GM12878 (cell line): ENCODE measurements at regions not wholly inside any gene's neighbourhood (a gene's known extent, or its start where the extent isn't known, plus 50 kb on each side); places are given as distances from the start of the nearest gene placed in this dataset.

Source experiments
- ATAC-seq: fragments of 200-7000 bp; cut with Tn5 transposase; 3 replicates; pipeline ENCODE4 v1.9.1; 2020; ENCODE audit warnings: mild to moderate bottlenecking, moderate library complexity
- BruUV-seq: library from RNA; stranded (reverse); fragments of 400-500 nt; replicated peaks from 2 replicates; lab custom pipeline; 2021; lab: Mats Ljungman, UMichigan
- CTCF ChIA-PET: fragments of 300-600 bp; sonication (Branson Sonifier 250); formaldehyde crosslinking; extraction: SDS; loops from one replicate; lab custom pipeline; 2021; ENCODE audit warnings: inconsistent platforms; lab: Yijun Ruan, JAX
- POLR2A ChIA-PET: fragments of 350-600 bp; formaldehyde crosslinking; extraction: SDS; loops from one replicate; lab custom pipeline; 2021; ENCODE audit warnings: inconsistent platforms; lab: Charles Lee
- RAD21 ChIA-PET: fragments of 300-600 bp; sonication (Branson Sonifier 250); formaldehyde crosslinking; loops from one replicate; lab custom pipeline; 2023; ENCODE audit warnings: antibody characterized with exemption; ENCODE audit not compliant: unreplicated experiment; lab: Charles Lee
- SMC1A ChIA-PET: fragments of 300-600 bp; sonication (Branson Sonifier 250); formaldehyde crosslinking; loops from one replicate; lab custom pipeline; 2023; ENCODE audit not compliant: unreplicated experiment, uncharacterized antibody; lab: Charles Lee
- DNase-seq: peaks from one replicate; pipeline ENCODE4 v3.0.0-alpha.2; 2011; ENCODE audit warnings: low read depth, low spot score
- FAIRE-seq: peaks from 3 replicates; lab custom pipeline; 2011; peaks lifted over from hg19 to GRCh38; lab: Jason Lieb, UNC
- H2AFZ ChIP-seq: 2 replicates; pipeline ENCODE4 v1.6.0; 2011; ENCODE audit warnings: low read depth, low read length, control low read depth; ENCODE audit not compliant: control insufficient read depth
- H3K27ac ChIP-seq: 2 replicates; pipeline ENCODE4 v1.5.1; 2011; ENCODE audit warnings: control low read depth; ENCODE audit not compliant: control insufficient read depth, insufficient read depth
- H3K27me3 ChIP-seq, 2 experiments: replicated peaks in 1 of 2; 2 replicates each; pipeline versions ENCODE4 v1.6.0 to v1.6.1; 2011; ENCODE audit warnings: low read length in 1 of 2; ENCODE audit not compliant: control insufficient read depth in 2 of 2, insufficient read depth in 2 of 2
- H3K36me3 ChIP-seq, 2 experiments: 2 replicates each; pipeline ENCODE4 v1.5.1; 2011; ENCODE audit warnings: low read length in 1 of 2; ENCODE audit not compliant: control insufficient read depth in 2 of 2, insufficient read depth in 2 of 2
- H3K4me1 ChIP-seq: 2 replicates; pipeline ENCODE4 v1.6.1; 2011; ENCODE audit warnings: mild to moderate bottlenecking, low read length, moderate library complexity, mixed read lengths; ENCODE audit not compliant: control insufficient read depth, insufficient read depth
- H3K4me2 ChIP-seq: 2 replicates; pipeline ENCODE4 v1.6.0; 2011; ENCODE audit warnings: control low read depth; ENCODE audit not compliant: control insufficient read depth, insufficient read depth
- H3K4me3 ChIP-seq: fragments of 200-600 bp; sonication (generic); 2 replicates; pipeline ENCODE4 v1.5.1; 2016
- H3K79me2 ChIP-seq: 2 replicates; pipeline ENCODE4 v1.6.0; 2011; ENCODE audit warnings: low read length; ENCODE audit not compliant: control insufficient read depth, insufficient read depth
- H3K9ac ChIP-seq: 2 replicates; pipeline ENCODE4 v1.8.0; 2011; ENCODE audit warnings: low read length, control low read depth, mixed read lengths; ENCODE audit not compliant: control insufficient read depth, insufficient read depth
- H3K9me3 ChIP-seq: replicated peaks from 3 replicates; pipeline ENCODE4 v1.5.1; 2011; ENCODE audit warnings: mild to moderate bottlenecking, low read length; ENCODE audit not compliant: control insufficient read depth, insufficient read depth
- H4K20me1 ChIP-seq: 2 replicates; pipeline ENCODE4 v1.6.0; 2011; ENCODE audit not compliant: control insufficient read depth, insufficient read depth
- BCLAF1 ChIP-seq: fragments of 450-650 bp; IDR thresholded peaks from 2 replicates; pipeline ENCODE4 v1.6.1; 2017; ENCODE audit warnings: antibody characterized with exemption, mild to moderate bottlenecking, moderate library complexity
- CEBPB ChIP-seq, 2 experiments: fragments of 150-350 bp in 1 of 2; IDR thresholded peaks; 2 replicates each; pipeline ENCODE4 v1.6.1; 2012 to 2014; ENCODE audit warnings: low read depth in 2 of 2, low read length in 2 of 2, borderline replicate concordance in 1 of 2, inconsistent platforms in 1 of 2
- CHD4 ChIP-seq: fragments of 200-600 bp; sonication (generic); IDR thresholded peaks from 2 replicates; pipeline ENCODE4 v1.6.1; 2016; ENCODE audit warnings: mild to moderate bottlenecking
- CREB1 ChIP-seq: IDR thresholded peaks from 2 replicates; pipeline ENCODE4 v1.6.1; 2012; ENCODE audit warnings: low read depth, mild to moderate bottlenecking, inconsistent platforms
- E4F1 ChIP-seq: fragments of 450-650 bp; IDR thresholded peaks from 2 replicates; pipeline ENCODE4 v1.6.1; 2018; ENCODE audit warnings: borderline replicate concordance, mild to moderate bottlenecking; ENCODE audit not compliant: partially characterized antibody
- NR2F1 ChIP-seq: fragments of 450-650 bp; conservative IDR thresholded peaks from 2 replicates; pipeline ENCODE4 v1.6.1; 2017; ENCODE audit warnings: mild to moderate bottlenecking
- SREBF2 ChIP-seq: IDR thresholded peaks from 2 replicates; pipeline ENCODE4 v1.6.1; 2012; ENCODE audit warnings: mild to moderate bottlenecking, low read length
- STAT1 ChIP-seq: fragments of 450-650 bp; conservative IDR thresholded peaks from 2 replicates; pipeline ENCODE4 v1.6.1; 2014; ENCODE audit warnings: antibody characterized with exemption, mild to moderate bottlenecking
- WGBS: methylation state at CpG from one replicate; pipeline ENCODE4 v1.1.6; 2016; ENCODE audit warnings: low lambda C conversion rate; ENCODE audit not compliant: insufficient replicate concordance, insufficient coverage; ENCODE audit errors: missing lambda C conversion rate; 5-methylcytosine and 5-hydroxymethylcytosine counted together
- in situ Hi-C: fragments of 300-500 bp; cut with MboI; formaldehyde crosslinking; loops from 9 replicates; pipeline ENCODE4 v1.14.3; 2018; ENCODE audit warnings: mixed read lengths
- intact Hi-C: fragments of 100-400 bp; cut with micrococcal nuclease; formaldehyde crosslinking; loops from one replicate; pipeline ENCODE4 v1.14.2; 2022; ENCODE audit not compliant: unreplicated experiment

- Histone ChIP-seq H3K79me2 (no peaks in the 10 kb centered on the region), H4K20me1 (no peaks in the 10 kb centered on the region), H3K27me3 (peaks cover 0 to 3% of the 10 kb centered on the region in 2 experiments; a peak in 1 of 4 replicates), H3K36me3 (no peaks in the 10 kb centered on the region), H3K4me2 (no peak overlapping the region), H3K27ac (no peak overlapping the region), H3K4me1 (no peaks in the 10 kb centered on the region), H2AFZ (no peak overlapping the region), H3K9me3 (peaks cover 6% of the 10 kb centered on the region; the same call in 2 of the 3 replicates), H3K4me3 (no peak overlapping the region), H3K9ac (no peak overlapping the region)
- ATAC-seq (no peak), DNase-seq (no peak), FAIRE-seq (no peak)
- intact Hi-C loops: no loop called here
- in situ Hi-C loops: no loop called here
- no peak for TF ChIP-seq BCLAF1
- TF ChIP-seq STAT1: no peak
- no peak for TF ChIP-seq CEBPB (IDR thresholded peaks at IDR 0.05; ENCODE audit: borderline replicate concordance in 1 of 2, low read depth in 2 of 2, low read length in 2 of 2)
- no peak for TF ChIP-seq NR2F1
- TF ChIP-seq CHD4: no peak
- TF ChIP-seq CREB1: no peak
- no peak for TF ChIP-seq E4F1
- no peak for TF ChIP-seq SREBF2
- RAD21 ChIA-PET: no interaction called here
- POLR2A ChIA-PET: no interaction called here
- CTCF ChIA-PET: no interaction called here
- BruUV-seq: no TSS peak
- SMC1A ChIA-PET: no interaction called here
- WGBS: 63% methylated on average over 3 of the region's 3 CpGs
Measured at GRCh38 chr20:51216850-51217249, 193.9 kb upstream of the KCNG1 start.
